ENCODE measurements at regions not wholly inside any gene's neighbourhood (a gene's known extent, or its start where the extent isn't known, plus 50 kb on each side); places are given as distances from the start of the nearest gene placed in this dataset.
"Not testable (repeated sequence)": the region's sequence is repeated elsewhere in the genome, so short reads cannot be mapped to it uniquely, and the experiment has no call there.

GRCh38 chr22:11568837-11569563, 3959.0 kb upstream of the OR11H1 start:
- not testable (repeated sequence) for TF ChIP-seq CTCF, POLR2A (IDR thresholded peaks at IDR 0.05)
